HCT116 (cell line): ENCODE measurements at regions not wholly inside any gene's neighbourhood (a gene's known extent, or its start where the extent isn't known, plus 50 kb on each side); places are given as distances from the start of the nearest gene placed in this dataset.

Experiments
- ATAC-seq: fragments of 200-7000 bp; cut with Tn5 transposase; 2 replicates; pipeline ENCODE4 v1.9.1; 2020; ENCODE audit warnings: mild to moderate bottlenecking, moderate library complexity
- BruUV-seq: library from RNA; stranded (reverse); fragments of 400-500 nt; replicated peaks from 2 replicates; lab custom pipeline; 2021; lab: Mats Ljungman, UMichigan
- CTCF ChIA-PET: fragments of 300-600 bp; sonication (Branson Sonifier 250); formaldehyde crosslinking; loops from one replicate; lab custom pipeline; 2021; ENCODE audit warnings: antibody characterized with exemption; lab: Charles Lee
- POLR2A ChIA-PET: fragments of 300-600, 350-600 bp; sonication (Branson Sonifier 250); formaldehyde crosslinking; loops from one replicate; lab custom pipeline; 2021; ENCODE audit warnings: antibody characterized with exemption; lab: Charles Lee
- RAD21 ChIA-PET, 2 experiments: fragments of 300-600 bp; sonication (Branson Sonifier 250); formaldehyde crosslinking; loops; one replicate each; lab custom pipeline; 2023; ENCODE audit warnings: low total read pairs in 2 of 2; ENCODE audit not compliant: uncharacterized antibody in 2 of 2, unreplicated experiment in 2 of 2, low non-redundant PET in 1 of 2; lab: Charles Lee
- DNase-seq: peaks from one replicate; pipeline ENCODE4 v3.0.0-alpha.2; 2010; ENCODE audit warnings: low read depth, low spot score
- H2AFZ ChIP-seq: fragments of 200-600 bp; shearing (Covaris generic), sonication (generic); 2 replicates; pipeline ENCODE4 v1.6.1; 2017; ENCODE audit warnings: low read depth, mixed run types, mixed read lengths, antibody characterized with exemption, low read length; ENCODE audit not compliant: poor library complexity, severe bottlenecking
- H3K27ac ChIP-seq: 2 replicates; pipeline ENCODE4 v1.5.1; 2012; ENCODE audit warnings: low read depth, low read length
- H3K27me3 ChIP-seq: fragments of 200-600 bp; sonication (generic); 2 replicates; pipeline ENCODE4 v1.6.1; 2016; ENCODE audit warnings: mixed run types, low read length, mixed read lengths; ENCODE audit not compliant: insufficient read depth
- H3K36me3 ChIP-seq, 2 experiments: fragments of 200-500 bp in 1 of 2; fragments of 200-600 bp in 1 of 2; sonication (Bioruptor generic) in 1 of 2; sonication (generic) in 1 of 2; 2 replicates each; pipeline versions ENCODE4 v1.5.1 to v1.6.1; 2014 to 2016; ENCODE audit warnings: low read length in 2 of 2, inconsistent platforms in 1 of 2, mixed read lengths in 1 of 2, mixed run types in 1 of 2; ENCODE audit not compliant: insufficient read depth in 2 of 2, control insufficient read depth in 1 of 2
- H3K4me1 ChIP-seq, 2 experiments: fragments of 200-600 bp in 1 of 2; sonication (generic) in 1 of 2; 2 replicates each; pipeline versions ENCODE4 v1.5.1 to v1.6.1; 2012 to 2017; ENCODE audit warnings: low read length in 2 of 2, inconsistent platforms in 1 of 2, mild to moderate bottlenecking in 1 of 2, mixed read lengths in 1 of 2, mixed run types in 1 of 2, moderate library complexity in 1 of 2; ENCODE audit not compliant: insufficient read depth in 2 of 2, control insufficient read depth in 1 of 2
- H3K4me2 ChIP-seq: fragments of 200-600 bp; sonication (generic); 2 replicates; pipeline ENCODE4 v1.6.1; 2017; ENCODE audit warnings: mixed run types, low read length, mixed read lengths
- H3K4me3 ChIP-seq, 2 experiments: fragments of 200-600 bp in 1 of 2; sonication (generic) in 1 of 2; replicated peaks in 1 of 2; 2 replicates each; pipeline ENCODE4 v1.5.1; 2011 to 2016; ENCODE audit warnings: low read length in 2 of 2, control low read depth in 1 of 2, low read depth in 1 of 2, mild to moderate bottlenecking in 1 of 2, mixed read lengths in 1 of 2, mixed run types in 1 of 2
- H3K79me2 ChIP-seq: fragments of 200-600 bp; sonication (generic); 2 replicates; pipeline ENCODE4 v1.6.1; 2017; ENCODE audit warnings: mild to moderate bottlenecking, mixed run types, low read length, moderate library complexity, mixed read lengths; ENCODE audit not compliant: insufficient read depth
- H3K9ac ChIP-seq: fragments of 200-600 bp; sonication (generic); 2 replicates; pipeline ENCODE4 v1.6.1; 2016; ENCODE audit warnings: low read length, mixed read lengths
- H3K9me2 ChIP-seq: fragments of 200-600 bp; sonication (generic), shearing (Covaris generic); 2 replicates; pipeline ENCODE4 v1.6.1; 2017; ENCODE audit warnings: mixed run types, mild to moderate bottlenecking, moderate library complexity; ENCODE audit not compliant: insufficient read depth
- H3K9me3 ChIP-seq, 2 experiments: fragments of 200-500 bp in 1 of 2; fragments of 200-600 bp in 1 of 2; sonication (Bioruptor generic) in 1 of 2; sonication (generic) in 1 of 2; 2 replicates each; pipeline ENCODE4 v1.6.1; 2014 to 2017; ENCODE audit warnings: low read length in 2 of 2, mixed read lengths in 2 of 2, inconsistent platforms in 1 of 2, low read depth in 1 of 2, mild to moderate bottlenecking in 1 of 2, mixed run types in 1 of 2, moderate library complexity in 1 of 2; ENCODE audit not compliant: control insufficient read depth in 1 of 2, insufficient read depth in 1 of 2
- H4K20me1 ChIP-seq: fragments of 200-600 bp; sonication (generic), shearing (Covaris generic); 2 replicates; pipeline ENCODE4 v1.6.1; 2017; ENCODE audit warnings: mixed run types, mild to moderate bottlenecking, moderate library complexity; ENCODE audit not compliant: insufficient read depth
- ATF3 ChIP-seq: IDR thresholded peaks from 2 replicates; pipeline ENCODE4 v1.6.1; 2012
- CBX3 ChIP-seq: IDR thresholded peaks from 2 replicates; pipeline ENCODE4 v1.6.1; 2012; ENCODE audit warnings: low read depth
- CEBPB ChIP-seq: IDR thresholded peaks from 2 replicates; pipeline ENCODE4 v1.6.1; 2012; ENCODE audit warnings: low read depth
- EGR1 ChIP-seq: IDR thresholded peaks from 2 replicates; pipeline ENCODE4 v1.6.1; 2012; ENCODE audit warnings: low read depth
- ELF1 ChIP-seq: IDR thresholded peaks from 2 replicates; pipeline ENCODE4 v1.6.1; 2012; ENCODE audit warnings: low read depth, borderline replicate concordance
- EZH2phosphoT487 ChIP-seq: fragments of 200-600 bp; IDR thresholded peaks from 2 replicates; pipeline ENCODE4 v1.6.1; 2018; ENCODE audit warnings: antibody characterized with exemption, borderline replicate concordance
- JUND ChIP-seq: IDR thresholded peaks from 2 replicates; pipeline ENCODE4 v1.6.1; 2012
- MAX ChIP-seq: IDR thresholded peaks from 2 replicates; pipeline ENCODE4 v1.6.1; 2012
- POLR2A ChIP-seq: IDR thresholded peaks from 2 replicates; pipeline ENCODE4 v1.7.0; 2011; ENCODE audit warnings: borderline replicate concordance; ENCODE audit not compliant: insufficient read depth, insufficient read length; ENCODE audit errors: extremely low read depth
- RAD21 ChIP-seq: IDR thresholded peaks from 2 replicates; pipeline ENCODE4 v1.6.1; 2012; ENCODE audit warnings: low read depth, mild to moderate bottlenecking
- SP1 ChIP-seq: IDR thresholded peaks from 2 replicates; pipeline ENCODE4 v1.6.1; 2012; ENCODE audit warnings: low read depth
- TCF7L2 ChIP-seq: IDR thresholded peaks from 2 replicates; pipeline ENCODE4 v1.7.0; 2011; ENCODE audit warnings: borderline replicate concordance, inconsistent platforms; ENCODE audit not compliant: insufficient read depth, insufficient read length; ENCODE audit errors: extremely low read depth
- YY1 ChIP-seq: IDR thresholded peaks from 2 replicates; pipeline ENCODE4 v1.6.1; 2011; ENCODE audit warnings: low read length, low read depth, moderate library complexity, mild to moderate bottlenecking; ENCODE audit not compliant: insufficient replicate concordance; ENCODE audit errors: extremely low read depth
- ZFX ChIP-seq: fragments of 450-650 bp; IDR thresholded peaks from 2 replicates; pipeline ENCODE4 v1.6.1; 2017
- ZNF274 ChIP-seq: fragments of 200-500 bp; sonication (Bioruptor generic); IDR thresholded peaks from 2 replicates; pipeline ENCODE4 v1.6.1; 2014; ENCODE audit warnings: mild to moderate bottlenecking, low read depth, low read length, inconsistent platforms
- intact Hi-C: fragments of 100-400 bp; cut with micrococcal nuclease; formaldehyde crosslinking; loops from 2 replicates; pipeline ENCODE4 v1.10.0; 2022

GRCh38 chr7:92987538-92987937 lies 130.2 kb downstream of the SAMD9 start:
- Histone ChIP-seq H2AFZ (peak overlapping the region; percentile 33), H3K9me3 (peaks cover 0 to 4% of the 10 kb centered on the region in 2 experiments; a peak in 1 of 4 replicates), H3K4me1 (no peaks in the 10 kb centered on the region), H3K4me3 (no peak overlapping the region), H4K20me1 (no peaks in the 10 kb centered on the region), H3K4me2 (no peak overlapping the region)
- CTCF ChIA-PET = no interaction called here
- POLR2A ChIA-PET = no interaction called here
- BruUV-seq = no TSS peak
- TF ChIP-seq CBX3 (no peak), YY1 (no peak), ELF1 (no peak), ZNF274 (no peak), TCF7L2 (no peak), ZFX (no peak), MAX (no peak), EGR1 (no peak), SP1 (no peak), CEBPB (no peak), ATF3 (no peak), EZH2phosphoT487 (no peak), POLR2A (no peak), JUND (no peak), RAD21 (no peak)
- TF ChIP-seq, all 23 proteins: peak for 0
- H3K79me2 ChIP-seq = no peaks in the 10 kb centered on the region
- ATAC-seq (no peak), DNase-seq (no peak)
- no peaks in the 10 kb centered on the region for H3K36me3 ChIP-seq
- no peaks in the 10 kb centered on the region for H3K27me3 ChIP-seq
- RAD21 ChIA-PET = no interaction called here
- no peaks in the 10 kb centered on the region for H3K9me2 ChIP-seq
- no peak overlapping the region for H3K9ac ChIP-seq
- intact Hi-C loops = no loop called here
- H3K27ac ChIP-seq = no peak overlapping the region
